Mucosa of descending colon (tissue), 3 donors: ENCODE measurements at regions not wholly inside any gene's neighbourhood (a gene's known extent, or its start where the extent isn't known, plus 50 kb on each side); places are given as distances from the start of the nearest gene placed in this dataset.
"Not testable (repeated sequence)": the region's sequence is repeated elsewhere in the genome, so short reads cannot be mapped to it uniquely, and the experiment has no call there.

Source experiments
- ATAC-seq: fragments of 200-7000 bp; cut with Tn5 transposase; one replicate; pipeline ENCODE4 v1.9.1; 2020; ENCODE audit warnings: mild to moderate bottlenecking, moderate library complexity
- DNase-seq, 3 donors: peaks; one replicate each; pipeline ENCODE4 v3.0.0-alpha.2; 2020
- H3K36me3 ChIP-seq: fragments of 200-600 bp; one replicate; pipeline ENCODE4 v1.8.0; 2021; ENCODE audit warnings: low read depth, mild to moderate bottlenecking
- H3K4me1 ChIP-seq: fragments of 200-600 bp; one replicate; pipeline ENCODE4 v1.8.0; 2021; ENCODE audit warnings: low read depth, mild to moderate bottlenecking
- H3K4me3 ChIP-seq: fragments of 200-600 bp; one replicate; pipeline ENCODE4 v1.8.0; 2021; ENCODE audit warnings: mild to moderate bottlenecking
- H3K9me3 ChIP-seq: fragments of 200-600 bp; one replicate; pipeline ENCODE4 v1.8.0; 2021; ENCODE audit warnings: mild to moderate bottlenecking
- intact Hi-C, 2 donors: fragments of 100-400 bp; cut with DNase I in 1 of 2; cut with micrococcal nuclease in 1 of 2; formaldehyde crosslinking; loops; one replicate each; pipeline versions ENCODE4 v1.11.0 to v1.11.1; 2022; cut with DNase I, micrococcal nuclease
- TF ChIP-seq, protein P1 (sequence below): fragments of 200-600 bp; IDR thresholded peaks from one replicate; pipeline ENCODE4 v1.8.0; 2022; ENCODE audit warnings: antibody characterized with exemption, mild to moderate bottlenecking
- donor health status: DM: no; HTN: no; CAD: no; lungs with moderate emphysema.
- donor health status: DM: no; HTN: no; CAD: no.
- donor health status: DM: no; HTN: yes; CAD: no.

DNA sequence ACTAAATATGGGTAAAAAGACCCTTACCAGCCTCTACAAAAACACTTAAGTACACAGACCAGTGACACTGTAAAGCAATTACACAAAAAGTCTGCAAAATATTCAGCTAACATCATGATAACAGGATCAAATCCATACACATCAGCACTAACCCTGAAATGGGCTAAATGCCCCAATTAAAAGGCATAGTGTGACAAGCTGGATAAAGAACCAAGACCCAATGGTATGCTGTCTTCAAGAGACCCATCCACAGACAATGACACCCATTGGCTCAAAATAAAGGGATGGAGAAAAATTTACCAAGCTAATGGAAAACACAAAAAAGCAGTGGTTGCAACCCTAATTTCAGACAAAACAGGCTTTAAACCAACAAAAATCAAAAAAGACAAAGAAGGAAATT, 221.0 kb upstream of the ISL1 start:
- peaks cover 11% of the 10 kb centered on the region for H3K9me3 ChIP-seq
- no peak overlapping the region for H3K4me3 ChIP-seq
- no peaks in the 10 kb centered on the region for H3K4me1 ChIP-seq
- ATAC-seq = no peak
- DNase-seq = no peak
- intact Hi-C loops = no loop called here
- TF ChIP-seq, protein P1, sequence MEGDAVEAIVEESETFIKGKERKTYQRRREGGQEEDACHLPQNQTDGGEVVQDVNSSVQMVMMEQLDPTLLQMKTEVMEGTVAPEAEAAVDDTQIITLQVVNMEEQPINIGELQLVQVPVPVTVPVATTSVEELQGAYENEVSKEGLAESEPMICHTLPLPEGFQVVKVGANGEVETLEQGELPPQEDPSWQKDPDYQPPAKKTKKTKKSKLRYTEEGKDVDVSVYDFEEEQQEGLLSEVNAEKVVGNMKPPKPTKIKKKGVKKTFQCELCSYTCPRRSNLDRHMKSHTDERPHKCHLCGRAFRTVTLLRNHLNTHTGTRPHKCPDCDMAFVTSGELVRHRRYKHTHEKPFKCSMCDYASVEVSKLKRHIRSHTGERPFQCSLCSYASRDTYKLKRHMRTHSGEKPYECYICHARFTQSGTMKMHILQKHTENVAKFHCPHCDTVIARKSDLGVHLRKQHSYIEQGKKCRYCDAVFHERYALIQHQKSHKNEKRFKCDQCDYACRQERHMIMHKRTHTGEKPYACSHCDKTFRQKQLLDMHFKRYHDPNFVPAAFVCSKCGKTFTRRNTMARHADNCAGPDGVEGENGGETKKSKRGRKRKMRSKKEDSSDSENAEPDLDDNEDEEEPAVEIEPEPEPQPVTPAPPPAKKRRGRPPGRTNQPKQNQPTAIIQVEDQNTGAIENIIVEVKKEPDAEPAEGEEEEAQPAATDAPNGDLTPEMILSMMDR = no peak
- no peaks in the 10 kb centered on the region for H3K36me3 ChIP-seq

DNA sequence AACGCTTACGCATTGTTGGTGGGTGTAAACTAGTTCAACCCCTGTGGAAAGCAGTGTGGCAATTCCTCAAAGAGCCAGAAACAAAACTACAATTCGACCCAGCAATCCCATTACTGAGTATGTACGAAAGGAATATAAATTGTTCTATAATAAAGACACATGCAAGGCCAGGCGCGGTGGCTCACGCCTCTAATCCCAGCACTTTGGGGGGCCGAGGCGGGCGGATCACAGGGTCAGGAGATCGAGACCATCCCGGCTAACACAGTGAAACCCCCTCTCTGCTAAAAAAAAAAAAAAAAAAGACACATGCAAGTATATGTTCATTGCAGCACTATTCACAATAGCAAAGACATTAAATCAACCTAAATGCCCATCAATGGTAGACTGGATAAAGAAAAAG, 217.6 kb upstream of the ISL1 start:
- DNase-seq, H3K4me3 ChIP-seq, H3K4me1 ChIP-seq, intact Hi-C loops, H3K36me3 ChIP-seq, ATAC-seq: not testable (repeated sequence)
- peaks cover 11% of the 10 kb centered on the region for H3K9me3 ChIP-seq

DNA sequence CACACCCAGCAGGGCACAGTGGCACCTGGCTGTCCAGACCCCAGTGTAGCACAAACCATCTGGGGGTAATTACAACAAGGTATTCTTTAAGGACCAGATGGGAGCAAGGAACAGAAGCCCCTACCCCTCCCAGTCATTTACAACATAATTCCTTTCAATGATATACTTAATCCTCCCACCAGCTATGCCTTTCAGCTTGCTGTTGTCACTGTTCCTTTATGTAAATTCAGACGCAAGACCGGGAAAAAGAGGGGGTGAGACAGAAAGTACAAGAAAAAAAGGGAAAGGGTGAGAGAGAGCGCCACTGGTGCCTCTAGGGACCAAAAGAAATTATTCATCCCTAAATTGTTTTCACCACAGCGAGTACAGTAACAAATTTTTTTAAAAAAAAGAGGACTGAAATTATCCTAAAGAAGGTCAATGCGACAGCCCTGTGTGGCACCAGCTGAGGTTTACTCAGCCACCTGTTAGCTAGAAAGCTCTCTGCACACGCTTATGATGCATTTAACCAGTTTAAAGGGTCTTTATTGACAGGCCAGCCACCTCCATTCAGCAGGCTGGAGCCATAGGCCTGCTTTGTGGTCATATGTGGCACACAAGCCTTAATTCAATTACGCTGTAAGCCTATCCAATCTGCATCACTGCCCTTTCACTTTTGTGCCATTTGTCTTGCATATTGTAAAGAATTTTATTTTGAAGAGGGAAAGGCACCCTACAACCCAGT, 210.2 kb upstream of the ISL1 start:
- intact Hi-C loops = no loop called here
- TF ChIP-seq, protein P1 = no peak
- Histone ChIP-seq H3K9me3 (no peaks in the 10 kb centered on the region), H3K36me3 (no peaks in the 10 kb centered on the region), H3K4me1 (no peaks in the 10 kb centered on the region), H3K4me3 (no peak overlapping the region)
- DNase-seq (no peak), ATAC-seq (no peak)

DNA sequence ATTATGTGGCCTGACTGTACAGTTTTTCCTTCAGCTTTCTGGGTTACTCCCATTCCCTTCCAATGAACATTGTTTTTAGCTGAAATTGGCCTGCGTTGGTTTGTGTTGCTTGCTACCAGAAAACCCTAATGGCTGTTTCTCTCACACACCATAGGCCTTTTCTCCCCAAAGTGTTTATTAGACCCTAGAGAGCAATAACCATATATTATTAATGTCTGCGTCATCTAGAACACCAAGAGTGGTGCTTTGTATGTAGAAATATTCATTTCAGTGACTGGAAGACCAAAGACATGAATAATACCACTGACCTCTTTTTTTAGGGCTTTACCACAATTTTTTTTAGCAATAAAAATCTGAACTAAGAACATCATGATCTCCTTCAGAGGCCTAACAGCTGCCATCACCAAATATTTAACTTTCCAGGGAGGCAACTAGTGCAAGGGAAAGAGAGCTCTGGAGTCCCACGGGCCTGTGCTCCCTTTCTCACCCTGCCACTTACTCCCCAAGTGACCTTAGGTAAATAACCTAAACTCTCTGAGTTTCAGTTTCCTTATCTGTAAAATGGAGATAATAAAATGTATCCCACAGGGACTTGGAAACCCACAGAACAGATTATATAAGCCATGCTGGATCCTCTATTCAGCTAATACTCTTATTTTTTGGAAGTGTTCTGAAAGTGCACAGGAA, 201.9 kb upstream of the ISL1 start:
- no peaks in the 10 kb centered on the region for H3K36me3 ChIP-seq
- DNase-seq (no peak), ATAC-seq (no peak)
- TF ChIP-seq, protein P1 = no peak
- H3K4me3 ChIP-seq = no peak overlapping the region
- no peaks in the 10 kb centered on the region for H3K4me1 ChIP-seq
- no peaks in the 10 kb centered on the region for H3K9me3 ChIP-seq
- intact Hi-C loops = no loop called here

DNA sequence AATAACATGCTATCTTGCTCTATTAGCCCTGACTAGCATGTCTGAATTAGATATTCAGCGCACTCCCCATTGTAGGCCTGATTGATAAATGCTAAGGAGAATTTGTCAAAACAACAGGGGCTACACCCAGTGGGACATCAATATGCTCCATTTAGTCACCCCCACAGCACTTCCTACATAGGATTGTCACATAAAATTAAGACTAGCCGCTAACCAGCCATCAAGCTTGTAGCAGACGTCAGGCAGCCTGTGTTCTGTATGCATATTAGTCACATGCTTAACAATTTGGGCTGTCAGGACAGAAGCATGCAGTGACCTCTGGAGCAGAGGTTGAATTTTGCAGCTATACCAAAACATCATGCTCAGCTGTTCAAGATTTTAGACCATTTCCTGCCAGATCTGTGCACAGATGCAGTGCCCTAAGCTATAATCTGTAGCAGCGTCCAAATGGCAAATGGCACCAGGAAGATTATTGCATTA, 197.4 kb upstream of the ISL1 start:
- ATAC-seq (no peak), DNase-seq (no peak)
- Histone ChIP-seq H3K9me3 (no peaks in the 10 kb centered on the region), H3K36me3 (no peaks in the 10 kb centered on the region), H3K4me3 (no peak overlapping the region), H3K4me1 (no peaks in the 10 kb centered on the region)
- intact Hi-C loops = no loop called here
- TF ChIP-seq, protein P1 = no peak

DNA sequence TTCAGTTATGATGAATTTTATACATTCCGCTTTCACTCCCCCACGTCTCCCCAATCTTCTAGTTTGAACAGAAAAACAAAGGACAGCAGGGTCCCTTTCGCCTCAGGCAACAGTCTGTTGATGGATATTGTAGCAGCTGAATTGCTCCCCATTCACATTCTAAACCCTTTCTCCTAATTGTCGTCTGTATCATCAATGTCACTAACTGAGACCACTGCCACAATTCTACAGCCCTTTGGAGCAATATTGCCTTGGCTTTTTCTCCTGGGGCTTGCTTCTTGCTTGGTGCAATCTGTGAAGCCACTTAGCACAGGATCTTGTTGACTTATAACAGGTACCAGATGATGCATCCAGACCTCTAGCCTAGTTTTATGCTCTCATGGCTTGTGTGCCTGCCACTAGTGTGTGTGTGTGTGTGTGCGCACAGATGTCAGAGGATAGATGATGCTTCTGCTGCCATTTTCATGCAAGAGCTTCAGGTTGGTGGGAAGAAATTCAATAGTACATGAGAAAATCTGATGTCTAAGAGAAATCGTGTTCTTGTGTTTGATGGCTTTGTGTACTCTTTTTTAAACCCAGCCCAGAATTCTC, 195.2 kb upstream of the ISL1 start:
- H3K9me3 ChIP-seq = no peaks in the 10 kb centered on the region
- no peaks in the 10 kb centered on the region for H3K36me3 ChIP-seq
- ATAC-seq = no peak
- intact Hi-C loops = no loop called here
- TF ChIP-seq, protein P1 = no peak
- no peaks in the 10 kb centered on the region for H3K4me1 ChIP-seq
- no peak for DNase-seq
- no peak overlapping the region for H3K4me3 ChIP-seq
